ENCODE measurements at regions not wholly inside any gene's neighbourhood (a gene's known extent, or its start where the extent isn't known, plus 50 kb on each side); places are given as distances from the start of the nearest gene placed in this dataset.

DNA sequence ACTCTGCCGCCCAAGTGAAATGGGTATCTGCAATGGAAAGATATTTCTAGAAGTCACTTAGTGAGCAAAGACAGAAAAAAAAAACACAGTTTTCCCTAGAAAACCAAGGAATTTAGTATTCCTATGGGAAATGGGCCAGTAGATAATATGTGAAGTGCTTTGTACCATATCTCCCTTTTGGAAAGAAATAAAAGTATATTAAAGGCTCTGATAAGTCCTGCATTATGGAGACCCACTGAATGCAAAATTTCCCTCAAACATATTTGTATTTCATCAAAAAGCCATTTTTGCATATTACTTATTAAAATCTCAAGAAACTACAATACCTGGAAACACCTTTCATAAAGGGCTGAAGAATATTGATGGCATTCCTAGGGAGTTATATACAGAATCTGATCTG, 51.6 kb upstream of the DYNLRB2 start:
- no peak overlapping the region for H3K9ac ChIP-seq (ENCODE audit: low read depth, low read length)
- no peak overlapping the region for H3K4me2 ChIP-seq (ENCODE audit: low read length)
- no peak overlapping the region for H3K4me3 ChIP-seq (ENCODE audit: low read length)
- H3K36me3 ChIP-seq (ENCODE audit: insufficient read depth, low read length), result no peaks in the 10 kb centered on the region
- peaks cover 3% of the 10 kb centered on the region for H3K27me3 ChIP-seq (ENCODE audit: control insufficient read depth, insufficient read depth, low read length)
- H3K4me1 ChIP-seq (ENCODE audit: control insufficient read depth, insufficient read depth, low read length), result no peaks in the 10 kb centered on the region
- H3K9me3 ChIP-seq (replicated peaks; ENCODE audit: low read length), result no peaks in the 10 kb centered on the region

DNA sequence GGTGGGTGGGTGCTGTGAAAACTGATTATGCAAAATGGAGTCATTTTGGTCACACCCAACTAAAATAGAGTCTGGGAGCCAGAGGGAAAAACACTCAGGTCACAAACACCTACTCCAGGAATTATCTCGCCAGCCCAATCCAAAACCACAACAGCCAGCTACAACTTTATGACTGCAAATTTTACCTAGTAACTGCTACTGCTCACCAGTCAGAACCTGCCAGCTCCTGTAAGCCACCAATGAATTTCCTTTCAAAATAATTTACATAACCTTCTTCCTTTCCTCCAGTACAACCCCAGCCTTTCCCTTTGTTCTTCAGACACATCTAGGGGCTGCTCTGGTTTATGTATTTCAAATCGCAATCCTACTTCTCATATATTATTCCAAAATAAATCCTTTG, 52.6 kb upstream of the DYNLRB2 start:
- H3K27me3 ChIP-seq (ENCODE audit: control insufficient read depth, insufficient read depth, low read length), result peaks cover 3% of the 10 kb centered on the region
- H3K36me3 ChIP-seq (ENCODE audit: insufficient read depth, low read length), result no peaks in the 10 kb centered on the region

DNA sequence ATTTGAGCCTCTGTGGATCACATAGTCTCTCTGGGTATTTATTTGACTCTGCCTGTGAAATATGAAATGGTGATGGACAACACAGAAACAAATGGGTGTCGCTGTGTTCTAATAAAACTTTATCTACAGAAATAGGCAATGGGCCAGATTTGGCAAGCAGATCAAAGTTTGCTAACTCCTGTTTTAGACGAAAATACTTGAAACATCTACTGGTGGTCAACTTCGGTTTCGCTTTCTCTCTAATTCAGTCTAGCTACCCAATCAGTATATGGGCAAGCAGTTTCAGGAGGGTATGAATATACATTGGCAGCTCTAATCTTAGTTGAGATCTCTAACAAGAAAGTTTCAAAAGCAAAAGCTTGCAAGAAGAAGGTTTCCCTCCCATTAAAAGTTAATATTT, 60.1 kb upstream of the DYNLRB2 start:
- H3K4me2 ChIP-seq (ENCODE audit: low read length), result no peak overlapping the region
- H3K36me3 ChIP-seq (ENCODE audit: insufficient read depth, low read length), result no peaks in the 10 kb centered on the region
- no peaks in the 10 kb centered on the region for H3K4me1 ChIP-seq (ENCODE audit: control insufficient read depth, insufficient read depth, low read length)
- H3K9ac ChIP-seq (ENCODE audit: low read depth, low read length), result no peak overlapping the region
- no peak overlapping the region for H3K4me3 ChIP-seq (ENCODE audit: low read length)
- no peaks in the 10 kb centered on the region for H3K9me3 ChIP-seq (replicated peaks; ENCODE audit: low read length)
- peaks cover 10% of the 10 kb centered on the region for H3K27me3 ChIP-seq (ENCODE audit: control insufficient read depth, insufficient read depth, low read length)

More for the DNA sequence above, 52.6 kb upstream of the DYNLRB2 start:
- H3K9ac ChIP-seq (ENCODE audit: low read depth, low read length), result no peak overlapping the region
- no peaks in the 10 kb centered on the region for H3K4me1 ChIP-seq (ENCODE audit: control insufficient read depth, insufficient read depth, low read length)
- no peak overlapping the region for H3K4me2 ChIP-seq (ENCODE audit: low read length)
- no peaks in the 10 kb centered on the region for H3K9me3 ChIP-seq (replicated peaks; ENCODE audit: low read length)
- H3K4me3 ChIP-seq (ENCODE audit: low read length), result no peak overlapping the region

DNA sequence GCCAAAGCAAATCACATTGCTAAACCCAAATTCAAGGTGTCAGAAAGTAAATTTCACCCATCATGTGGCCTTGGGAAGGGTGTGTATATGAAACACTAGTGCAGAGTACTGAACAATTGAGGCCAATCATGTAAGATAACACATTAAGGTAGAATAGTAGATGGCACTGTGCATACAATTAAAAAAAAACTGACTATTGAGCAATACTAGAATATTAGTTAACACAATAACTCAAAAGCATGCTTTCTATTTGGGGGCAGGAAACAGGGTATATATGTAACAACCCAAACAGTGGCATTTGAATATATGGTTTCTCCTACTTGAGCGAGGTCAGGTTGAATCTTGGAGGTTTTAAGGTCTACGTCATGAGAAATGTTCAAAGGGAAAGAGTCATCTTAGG, 63.0 kb upstream of the DYNLRB2 start:
- H3K9me3 ChIP-seq (replicated peaks; ENCODE audit: low read length), result no peaks in the 10 kb centered on the region
- no peaks in the 10 kb centered on the region for H3K4me1 ChIP-seq (ENCODE audit: control insufficient read depth, insufficient read depth, low read length)
- H3K9ac ChIP-seq (ENCODE audit: low read depth, low read length), result no peak overlapping the region
- peaks cover 7% of the 10 kb centered on the region for H3K27me3 ChIP-seq (ENCODE audit: control insufficient read depth, insufficient read depth, low read length)
- H3K4me2 ChIP-seq (ENCODE audit: low read length), result no peak overlapping the region
- no peak overlapping the region for H3K4me3 ChIP-seq (ENCODE audit: low read length)
- no peaks in the 10 kb centered on the region for H3K36me3 ChIP-seq (ENCODE audit: insufficient read depth, low read length)

DNA sequence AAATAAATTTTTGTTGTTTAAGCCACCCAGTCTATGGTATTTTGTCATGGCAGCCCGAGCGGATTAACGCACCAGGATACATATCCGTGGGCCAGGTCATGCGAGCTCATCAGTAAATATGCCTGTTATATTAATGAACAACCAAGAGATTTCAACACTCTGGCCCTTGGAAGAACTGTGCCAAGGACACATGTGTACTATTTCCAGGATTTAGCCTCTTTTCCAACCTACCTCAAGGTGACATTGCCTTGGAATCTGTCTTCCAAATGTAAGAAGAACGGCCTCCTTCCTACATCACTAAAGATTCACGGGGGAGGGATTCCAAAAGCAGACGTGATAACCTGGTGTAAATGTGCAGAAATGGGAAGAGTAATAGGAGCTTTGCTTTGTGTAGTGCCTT, 72.8 kb upstream of the DYNLRB2 start:
- Histone ChIP-seq H3K4me1 (ENCODE audit: control insufficient read depth, insufficient read depth, low read length) (no peaks in the 10 kb centered on the region), H3K9ac (ENCODE audit: low read depth, low read length) (no peak overlapping the region), H3K27me3 (ENCODE audit: control insufficient read depth, insufficient read depth, low read length) (peaks cover 3% of the 10 kb centered on the region), H3K36me3 (ENCODE audit: insufficient read depth, low read length) (no peaks in the 10 kb centered on the region), H3K4me2 (ENCODE audit: low read length) (no peak overlapping the region), H3K9me3 (replicated peaks; ENCODE audit: low read length) (no peaks in the 10 kb centered on the region), H3K4me3 (ENCODE audit: low read length) (no peak overlapping the region)

DNA sequence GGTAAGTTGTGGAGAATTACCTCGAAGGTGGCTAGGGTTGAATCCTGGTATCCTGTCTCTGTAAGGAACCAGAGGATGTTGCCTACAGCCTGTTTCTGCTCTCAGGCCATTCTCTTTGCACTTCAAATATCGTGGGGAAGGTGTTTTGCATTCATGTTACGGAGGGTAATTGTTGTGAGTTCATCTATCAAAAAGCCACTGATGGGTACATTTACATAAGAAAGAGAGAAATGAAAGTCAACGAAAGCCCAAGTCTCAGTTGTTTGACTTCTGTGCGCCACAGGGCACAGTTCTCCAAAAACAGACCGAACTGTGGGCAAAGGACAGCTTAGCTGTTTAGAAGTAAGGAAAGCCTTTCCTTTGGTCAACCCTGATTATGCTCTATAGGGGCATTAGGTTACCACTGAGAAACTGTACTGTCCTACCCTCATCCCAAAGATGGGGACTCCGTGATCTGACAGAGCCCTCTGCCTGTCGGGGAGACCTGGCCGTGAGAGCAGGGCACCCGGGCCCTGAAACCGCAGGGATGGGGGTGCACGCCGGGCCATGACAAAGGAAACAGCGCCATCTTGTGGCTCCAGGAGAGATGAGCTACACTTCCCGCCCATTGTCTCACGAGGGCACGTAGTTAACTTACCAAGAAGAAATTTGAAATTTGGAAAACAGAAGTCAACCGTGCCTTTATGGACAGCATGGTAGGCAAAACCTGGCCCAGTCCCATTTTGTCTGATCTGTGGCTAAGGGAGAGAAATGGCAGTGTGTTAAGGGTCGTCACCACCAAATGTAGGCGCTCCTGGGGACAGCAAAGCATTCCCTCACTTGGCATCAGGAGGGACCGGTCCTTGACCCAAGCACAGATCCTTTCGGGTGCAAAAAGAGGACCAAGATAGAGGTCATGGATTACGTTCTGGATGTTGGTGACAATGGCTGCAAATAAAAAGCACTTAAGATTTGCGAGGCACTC, 74.5 kb upstream of the DYNLRB2 start:
- no peaks in the 10 kb centered on the region for H3K9me3 ChIP-seq (replicated peaks; ENCODE audit: low read length)
- no peaks in the 10 kb centered on the region for H3K36me3 ChIP-seq (ENCODE audit: insufficient read depth, low read length)
- peaks cover 3% of the 10 kb centered on the region for H3K27me3 ChIP-seq (ENCODE audit: control insufficient read depth, insufficient read depth, low read length)

DNA sequence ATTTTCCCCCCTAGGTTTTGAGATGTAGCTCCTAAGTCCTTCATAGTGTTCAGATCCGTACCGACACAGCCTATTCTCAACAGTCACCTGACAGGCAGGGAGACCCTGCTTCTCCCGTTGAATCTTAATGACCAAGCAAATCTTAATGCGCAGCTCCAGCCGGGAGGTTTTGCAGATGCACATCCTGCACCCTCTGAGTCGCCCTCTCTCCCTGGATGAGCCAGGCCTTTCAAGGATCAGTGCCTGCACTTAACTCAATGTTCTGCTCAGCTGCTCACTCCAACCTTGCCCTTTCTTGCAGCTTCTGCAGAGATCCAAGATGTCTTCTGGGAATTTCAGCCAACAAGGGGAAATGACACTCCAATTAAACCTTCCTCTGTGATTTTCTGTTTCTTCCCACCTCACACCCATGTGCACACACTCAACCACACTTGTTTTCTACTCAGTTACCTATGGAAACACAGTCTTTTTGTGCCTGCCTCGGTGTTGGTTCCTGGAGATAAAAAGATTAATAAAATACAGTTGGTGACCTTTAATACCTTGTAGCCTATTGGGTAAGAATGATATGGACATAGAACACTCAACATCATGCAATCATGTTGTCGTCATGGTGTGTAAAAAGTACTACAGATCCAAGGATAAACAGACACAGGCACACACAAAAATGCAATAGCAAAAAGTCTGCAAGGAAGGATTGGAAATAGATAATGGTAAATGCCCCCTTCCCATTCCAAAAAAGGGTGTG, 76.9 kb upstream of the DYNLRB2 start:
- Histone ChIP-seq H3K36me3 (ENCODE audit: insufficient read depth, low read length) (no peaks in the 10 kb centered on the region), H3K9me3 (replicated peaks; ENCODE audit: low read length) (no peaks in the 10 kb centered on the region), H3K4me3 (ENCODE audit: low read length) (no peak overlapping the region), H3K4me2 (ENCODE audit: low read length) (no peak overlapping the region), H3K9ac (ENCODE audit: low read depth, low read length) (no peak overlapping the region), H3K4me1 (ENCODE audit: control insufficient read depth, insufficient read depth, low read length) (no peaks in the 10 kb centered on the region), H3K27me3 (ENCODE audit: control insufficient read depth, insufficient read depth, low read length) (peaks cover 3% of the 10 kb centered on the region)

More for the DNA sequence above, 74.5 kb upstream of the DYNLRB2 start:
- Histone ChIP-seq H3K4me2 (ENCODE audit: low read length) (peak overlapping the region; percentile 44), H3K9ac (ENCODE audit: low read depth, low read length) (no peak overlapping the region), H3K4me1 (ENCODE audit: control insufficient read depth, insufficient read depth, low read length) (no peaks in the 10 kb centered on the region), H3K4me3 (ENCODE audit: low read length) (no peak overlapping the region)

DNA sequence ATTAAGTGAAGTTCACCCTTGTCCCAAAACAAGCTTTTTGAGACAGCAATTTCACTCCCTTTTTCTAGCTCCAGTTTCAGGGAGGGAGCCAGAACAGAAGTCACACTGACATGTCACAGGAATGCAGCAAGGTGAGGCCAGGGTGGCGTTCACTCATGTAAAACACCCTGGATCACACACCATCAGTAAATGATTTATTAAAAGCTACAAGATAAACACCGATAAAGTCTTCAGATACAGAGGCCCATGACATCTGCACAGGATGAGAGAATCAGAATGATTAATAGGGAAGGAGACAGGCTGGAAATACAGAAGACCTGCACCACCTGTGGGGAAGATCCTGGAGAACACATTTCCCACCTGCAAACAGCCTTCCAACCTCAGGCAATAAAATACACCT, 77.5 kb upstream of the DYNLRB2 start:
- Histone ChIP-seq H3K4me1 (ENCODE audit: control insufficient read depth, insufficient read depth, low read length) (no peaks in the 10 kb centered on the region), H3K36me3 (ENCODE audit: insufficient read depth, low read length) (no peaks in the 10 kb centered on the region), H3K4me3 (ENCODE audit: low read length) (no peak overlapping the region), H3K4me2 (ENCODE audit: low read length) (no peak overlapping the region), H3K27me3 (ENCODE audit: control insufficient read depth, insufficient read depth, low read length) (peaks cover 3% of the 10 kb centered on the region), H3K9ac (ENCODE audit: low read depth, low read length) (no peak overlapping the region), H3K9me3 (replicated peaks; ENCODE audit: low read length) (no peaks in the 10 kb centered on the region)

DNA sequence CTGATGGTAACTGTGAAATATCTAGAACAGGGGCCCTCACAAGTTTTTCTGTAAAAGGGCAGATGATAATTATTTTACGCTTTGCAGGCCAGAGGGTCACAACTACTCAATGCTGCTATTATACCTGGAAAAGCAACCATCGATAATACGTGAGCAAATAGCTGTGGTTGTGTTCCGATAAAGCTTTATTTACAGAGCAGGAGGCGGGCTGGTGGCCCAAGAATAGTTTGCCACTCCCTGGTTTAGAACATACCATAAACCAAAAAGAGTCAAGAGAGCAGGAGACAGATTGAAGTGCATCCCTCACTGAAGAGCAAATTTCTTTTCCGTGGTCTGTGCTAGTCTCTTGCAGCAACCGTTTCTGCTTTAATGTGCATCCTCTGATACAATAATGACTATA, 77.9 kb upstream of the DYNLRB2 start:
- Histone ChIP-seq H3K9me3 (replicated peaks; ENCODE audit: low read length) (no peaks in the 10 kb centered on the region), H3K36me3 (ENCODE audit: insufficient read depth, low read length) (no peaks in the 10 kb centered on the region), H3K4me1 (ENCODE audit: control insufficient read depth, insufficient read depth, low read length) (no peaks in the 10 kb centered on the region), H3K4me2 (ENCODE audit: low read length) (no peak overlapping the region), H3K4me3 (ENCODE audit: low read length) (no peak overlapping the region), H3K27me3 (ENCODE audit: control insufficient read depth, insufficient read depth, low read length) (no peaks in the 10 kb centered on the region), H3K9ac (ENCODE audit: low read depth, low read length) (no peak overlapping the region)

DNA sequence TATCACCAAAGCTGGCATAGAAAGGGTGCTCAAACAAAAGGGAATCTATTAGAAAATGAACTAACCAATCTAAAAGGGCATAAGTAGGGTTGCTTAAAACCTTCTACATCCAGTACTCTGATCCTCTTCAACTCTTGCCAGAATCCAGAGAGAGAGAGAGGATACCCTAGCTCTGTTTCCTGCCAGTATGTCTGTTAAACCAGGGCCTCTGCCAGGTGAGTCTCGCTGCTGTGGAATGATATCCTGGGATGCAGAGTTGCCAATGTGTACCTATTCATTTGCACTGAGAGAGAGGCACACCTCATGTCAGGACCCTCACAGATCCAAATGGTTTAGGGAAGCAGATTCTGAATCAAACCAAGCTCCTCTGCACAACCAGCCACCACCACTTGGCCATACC, 79.8 kb upstream of the DYNLRB2 start:
- H3K36me3 ChIP-seq (ENCODE audit: insufficient read depth, low read length), result no peaks in the 10 kb centered on the region
- H3K27me3 ChIP-seq (ENCODE audit: control insufficient read depth, insufficient read depth, low read length), result peaks cover 5% of the 10 kb centered on the region
- H3K4me1 ChIP-seq (ENCODE audit: control insufficient read depth, insufficient read depth, low read length), result no peaks in the 10 kb centered on the region
- no peak overlapping the region for H3K9ac ChIP-seq (ENCODE audit: low read depth, low read length)
- H3K4me3 ChIP-seq (ENCODE audit: low read length), result no peak overlapping the region
- H3K9me3 ChIP-seq (replicated peaks; ENCODE audit: low read length), result no peaks in the 10 kb centered on the region
- H3K4me2 ChIP-seq (ENCODE audit: low read length), result no peak overlapping the region

DNA sequence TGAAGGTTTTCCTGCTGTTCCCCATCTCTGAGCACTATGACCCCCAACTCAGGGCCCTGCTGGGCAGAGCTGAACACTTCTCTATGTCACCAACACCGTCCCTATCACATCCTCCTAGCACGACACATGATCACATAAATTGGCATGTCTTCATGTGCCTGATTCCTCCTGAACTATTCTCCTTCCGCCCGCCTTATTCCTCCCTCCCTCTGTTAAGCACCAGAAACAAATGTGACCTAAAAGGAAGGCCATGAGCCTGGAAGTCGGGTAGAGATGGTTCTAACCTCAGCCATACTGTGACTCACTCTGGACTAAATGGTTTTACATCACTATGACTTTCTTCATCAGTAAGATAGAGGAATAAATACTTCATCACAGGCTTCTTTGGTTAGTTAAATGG, 80.8 kb upstream of the DYNLRB2 start:
- H3K9me3 ChIP-seq (replicated peaks; ENCODE audit: low read length), result no peaks in the 10 kb centered on the region
- no peak overlapping the region for H3K4me3 ChIP-seq (ENCODE audit: low read length)
- peaks cover 5% of the 10 kb centered on the region for H3K27me3 ChIP-seq (ENCODE audit: control insufficient read depth, insufficient read depth, low read length)
- no peak overlapping the region for H3K9ac ChIP-seq (ENCODE audit: low read depth, low read length)
- H3K36me3 ChIP-seq (ENCODE audit: insufficient read depth, low read length), result no peaks in the 10 kb centered on the region
- H3K4me1 ChIP-seq (ENCODE audit: control insufficient read depth, insufficient read depth, low read length), result no peaks in the 10 kb centered on the region
- no peak overlapping the region for H3K4me2 ChIP-seq (ENCODE audit: low read length)
